ENCODE measurements at regions not wholly inside any gene's neighbourhood (a gene's known extent, or its start where the extent isn't known, plus 50 kb on each side); places are given as distances from the start of the nearest gene placed in this dataset.

- TF ChIP-seq, protein P1, sequence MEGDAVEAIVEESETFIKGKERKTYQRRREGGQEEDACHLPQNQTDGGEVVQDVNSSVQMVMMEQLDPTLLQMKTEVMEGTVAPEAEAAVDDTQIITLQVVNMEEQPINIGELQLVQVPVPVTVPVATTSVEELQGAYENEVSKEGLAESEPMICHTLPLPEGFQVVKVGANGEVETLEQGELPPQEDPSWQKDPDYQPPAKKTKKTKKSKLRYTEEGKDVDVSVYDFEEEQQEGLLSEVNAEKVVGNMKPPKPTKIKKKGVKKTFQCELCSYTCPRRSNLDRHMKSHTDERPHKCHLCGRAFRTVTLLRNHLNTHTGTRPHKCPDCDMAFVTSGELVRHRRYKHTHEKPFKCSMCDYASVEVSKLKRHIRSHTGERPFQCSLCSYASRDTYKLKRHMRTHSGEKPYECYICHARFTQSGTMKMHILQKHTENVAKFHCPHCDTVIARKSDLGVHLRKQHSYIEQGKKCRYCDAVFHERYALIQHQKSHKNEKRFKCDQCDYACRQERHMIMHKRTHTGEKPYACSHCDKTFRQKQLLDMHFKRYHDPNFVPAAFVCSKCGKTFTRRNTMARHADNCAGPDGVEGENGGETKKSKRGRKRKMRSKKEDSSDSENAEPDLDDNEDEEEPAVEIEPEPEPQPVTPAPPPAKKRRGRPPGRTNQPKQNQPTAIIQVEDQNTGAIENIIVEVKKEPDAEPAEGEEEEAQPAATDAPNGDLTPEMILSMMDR (IDR thresholded peaks at IDR 0.05; ENCODE audit: insufficient read depth, low read length, poor library complexity, severe bottlenecking) = no peak
- TF ChIP-seq EZH2phosphoT487 (conservative IDR thresholded peaks at IDR 0.05; ENCODE audit: low read length) = no peak
Measured at GRCh38 chr10:118163217-118163616, 116.5 kb upstream of the RAB11FIP2 start.
